NCI-H1105 treated with DMSO at 0.1 percent for 48 hours (cell line): ENCODE measurements at regions not wholly inside any gene's neighbourhood (a gene's known extent, or its start where the extent isn't known, plus 50 kb on each side); places are given as distances from the start of the nearest gene placed in this dataset.

Experiments used
- DNase-seq: peaks from one replicate; lab custom pipeline; 2025; lab: John Stamatoyannopoulos, UW

DNA sequence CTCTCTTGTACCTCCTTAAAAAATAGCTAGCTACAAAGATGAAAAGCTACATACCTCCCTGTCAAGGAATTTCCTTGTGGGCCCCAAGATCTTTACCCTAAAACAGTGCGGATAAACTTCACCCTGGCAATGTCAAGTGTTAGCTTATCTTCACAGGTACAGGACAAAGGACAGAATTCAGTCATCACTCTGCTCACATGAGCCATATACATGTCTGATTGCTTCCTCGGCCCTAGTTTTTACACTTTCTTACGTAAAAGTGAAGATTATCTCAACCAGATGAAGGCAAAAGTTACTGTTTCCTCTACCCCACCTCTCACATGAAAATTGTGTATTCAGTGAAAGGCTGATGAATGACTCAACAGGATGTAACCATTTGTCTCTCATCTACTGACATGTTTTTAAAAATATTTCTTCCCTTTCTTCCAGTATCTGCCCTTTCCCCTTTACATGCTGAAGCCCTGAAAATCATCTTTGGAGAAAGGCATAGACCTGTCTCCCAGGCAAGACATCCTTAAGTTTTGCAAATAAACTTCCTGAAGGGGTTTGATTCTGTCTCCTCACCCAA, 890.1 kb downstream of the GALC start:
- DNase-seq = no peak

DNA sequence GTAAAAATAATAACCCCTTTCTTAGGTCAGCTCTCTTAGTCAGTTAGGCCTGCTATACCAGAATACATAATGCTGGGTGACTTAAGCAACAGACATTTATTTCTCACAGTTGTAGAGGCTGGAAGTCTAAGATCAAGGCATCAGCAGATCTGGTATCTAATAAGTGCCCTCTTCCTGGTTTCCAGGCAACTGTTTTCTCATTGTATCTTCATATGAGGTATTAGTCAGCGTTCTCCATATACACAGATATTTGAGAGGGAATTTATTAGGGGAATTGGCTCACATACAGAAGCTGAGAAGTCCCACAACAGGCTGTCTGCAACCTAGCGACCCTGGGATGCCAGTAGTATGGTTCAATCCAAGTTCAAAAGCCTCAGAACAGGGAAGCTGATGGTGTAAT, 896.0 kb downstream of the GALC start:
- DNase-seq = no peak

GRCh38 chr14:87094913-87095312, 898.1 kb downstream of the GALC start:
- DNase-seq = no peak

DNA sequence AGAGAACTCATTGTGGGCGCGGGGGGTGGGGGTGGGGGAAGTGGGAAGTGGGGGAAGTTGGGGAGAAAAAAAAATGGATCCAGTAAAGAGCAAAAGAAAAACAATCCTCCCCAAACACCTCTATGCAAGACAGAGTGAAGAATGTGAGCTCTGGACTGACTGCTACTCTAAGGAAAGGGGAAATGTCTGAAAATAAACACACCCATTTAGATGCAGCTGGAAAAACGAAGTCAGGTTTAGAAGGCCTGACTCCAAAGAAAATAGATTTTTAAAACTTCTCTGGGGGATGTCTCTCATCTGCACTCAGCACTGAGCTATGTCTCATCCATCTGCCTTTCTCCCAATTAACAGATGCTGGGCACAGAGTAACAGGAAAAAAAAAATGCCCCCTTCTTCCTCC, 904.4 kb downstream of the GALC start:
- DNase-seq = no peak

DNA sequence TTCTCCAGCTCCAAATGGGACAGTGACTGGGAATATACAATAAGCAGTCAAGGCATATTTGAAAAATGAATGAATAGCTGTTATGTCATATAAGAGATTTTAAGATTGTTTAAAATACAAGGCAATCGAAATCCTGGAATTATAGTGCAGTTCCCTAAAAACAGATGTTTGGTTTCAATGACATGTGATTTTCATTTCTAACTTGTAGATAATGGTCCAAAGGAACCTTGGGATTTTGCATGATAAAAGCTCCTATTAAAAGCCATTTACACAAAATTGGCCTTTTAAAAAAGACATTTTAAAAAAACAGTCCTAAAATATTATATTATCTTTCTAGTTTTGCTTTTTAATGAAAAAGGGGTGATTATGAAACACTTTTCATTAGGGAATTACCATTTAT, 905.1 kb downstream of the GALC start:
- DNase-seq = no peak

DNA sequence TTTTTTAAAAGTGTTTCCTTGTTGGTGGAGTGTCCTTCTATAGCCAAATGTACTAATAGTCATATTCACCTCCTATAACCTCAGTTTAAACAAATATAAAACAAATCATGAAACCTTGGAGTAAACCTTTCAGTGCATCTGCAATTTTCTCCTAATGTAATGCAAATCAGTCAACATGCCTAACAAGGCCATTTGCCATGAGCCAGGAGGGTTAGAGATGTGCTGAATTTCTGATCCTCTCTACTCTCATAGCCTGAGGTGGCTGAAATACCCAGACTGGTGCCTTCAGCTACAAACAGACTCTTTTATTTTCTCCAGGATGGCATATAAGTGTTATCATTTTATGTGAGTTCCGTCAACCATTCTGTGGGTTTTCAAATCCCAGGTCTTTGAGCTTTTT, 908.1 kb downstream of the GALC start:
- DNase-seq = no peak

GRCh38 chr14:87082917-87083316, 910.1 kb downstream of the GALC start:
- DNase-seq = no peak

GRCh38 chr14:87081004-87081403, 912.0 kb downstream of the GALC start:
- DNase-seq = no peak

DNA sequence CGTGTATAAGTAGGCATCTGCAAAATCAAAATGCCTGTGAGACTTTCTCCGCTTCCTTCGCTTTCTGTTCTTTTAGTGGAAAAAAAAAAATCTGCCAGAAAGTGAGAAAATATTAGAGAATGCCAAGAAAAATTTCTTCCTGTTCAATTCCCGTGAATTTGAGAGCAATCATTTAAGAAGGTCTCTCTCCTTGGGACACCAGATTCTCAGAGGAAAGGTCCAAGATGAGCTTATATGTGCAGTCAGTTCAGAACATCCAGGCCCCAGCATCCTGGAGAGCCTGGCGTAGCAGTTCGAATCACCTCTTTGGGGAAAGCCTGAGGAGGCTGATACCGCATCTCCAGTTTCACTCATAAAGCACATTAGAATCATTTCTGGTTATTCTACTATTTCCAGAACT, 912.8 kb downstream of the GALC start:
- DNase-seq = no peak

DNA sequence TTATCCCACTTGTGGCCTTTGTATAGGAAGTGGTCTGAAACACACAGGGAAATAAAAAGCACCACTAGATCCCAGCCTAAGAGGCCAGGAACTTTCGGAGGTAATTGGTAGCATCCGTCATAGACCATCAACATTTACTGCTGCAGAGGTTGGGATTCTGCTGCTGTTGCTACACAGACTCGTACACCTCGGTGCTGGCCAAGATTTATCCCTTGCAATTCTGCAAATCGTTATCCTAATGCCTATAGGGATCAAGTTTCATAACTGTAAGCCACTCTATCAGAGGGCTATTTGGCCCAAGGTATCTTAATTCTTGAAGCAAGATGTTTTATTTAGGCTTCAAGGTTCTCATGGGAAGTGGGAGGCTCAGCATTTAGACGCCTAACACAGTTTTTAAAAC, 913.6 kb downstream of the GALC start:
- peak; percentile 98 for DNase-seq

DNA sequence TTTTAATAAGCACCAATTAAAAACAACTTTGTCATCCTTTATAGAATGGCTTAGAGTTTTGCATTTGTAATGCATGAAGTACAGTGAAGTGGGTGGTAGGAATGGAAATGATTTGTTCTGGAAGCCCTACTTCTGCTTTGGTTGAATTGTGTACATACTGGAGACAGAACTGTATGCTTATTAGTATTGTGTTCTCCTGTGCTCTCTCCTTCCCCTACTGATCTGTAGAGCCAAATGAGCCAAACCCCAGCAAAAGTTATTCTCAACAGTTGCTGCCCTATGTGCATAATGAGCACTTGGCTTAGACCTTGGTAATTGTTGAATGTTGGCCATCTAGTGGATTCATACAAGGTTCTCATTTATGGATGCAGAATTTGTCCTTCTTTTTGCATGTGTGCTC, 916.1 kb downstream of the GALC start:
- no peak for DNase-seq

- DNase-seq = no peak
Observed at GRCh38 chr14:87076146-87076545, 916.8 kb downstream of the GALC start.

DNA sequence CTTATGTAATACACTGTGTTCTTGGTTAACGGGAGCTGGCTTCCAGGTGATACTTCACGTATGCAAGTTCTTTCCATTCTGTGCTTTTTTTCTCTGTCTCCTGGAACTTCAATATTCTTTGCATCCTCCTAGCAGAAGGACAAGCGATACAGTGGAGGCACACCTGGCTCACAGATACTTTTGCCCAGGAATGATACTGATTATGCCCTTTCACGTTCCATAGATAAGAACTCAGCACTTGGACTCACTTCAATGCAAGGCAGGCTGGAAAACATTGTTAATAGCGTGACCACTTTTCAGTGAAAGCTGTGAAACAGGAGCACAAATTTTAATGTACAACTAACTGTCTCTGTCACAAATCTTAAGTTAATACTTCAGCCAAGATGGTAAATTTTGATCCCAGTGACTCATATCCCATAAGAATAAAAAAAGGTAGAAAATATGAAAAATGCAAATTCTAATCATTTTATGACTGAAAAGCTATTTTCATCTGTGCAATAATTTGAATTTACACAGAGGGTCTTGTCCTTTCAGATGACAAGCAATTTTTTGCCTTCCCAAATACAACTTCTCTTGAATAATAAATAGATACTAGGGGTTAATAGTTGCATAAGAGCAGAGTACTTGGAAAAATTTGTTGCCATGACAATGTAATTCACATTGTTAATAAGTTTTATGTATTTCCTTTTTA, 919.0 kb downstream of the GALC start:
- no peak for DNase-seq

DNA sequence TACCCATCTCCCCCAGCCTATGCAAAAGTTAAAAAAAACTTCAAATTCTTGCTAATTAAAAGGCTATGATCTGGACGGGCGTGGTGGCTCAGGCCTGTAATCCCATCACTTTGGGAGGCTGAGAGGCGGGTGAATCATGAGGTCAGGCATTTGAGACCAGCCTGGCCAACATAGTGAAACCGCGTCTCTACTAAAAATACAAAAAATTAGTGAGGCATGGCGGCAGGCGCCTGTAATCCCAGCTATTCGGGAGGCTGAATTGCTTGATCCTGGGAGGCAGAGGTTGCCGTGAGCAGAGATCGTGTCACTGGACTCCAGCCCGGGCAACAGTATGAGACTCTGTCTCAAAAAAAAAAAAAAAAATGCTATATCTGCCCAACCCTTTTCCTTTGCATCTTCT, 925.4 kb downstream of the GALC start:
- no peak for DNase-seq

GRCh38 chr14:87067061-87067460, 925.9 kb downstream of the GALC start:
- DNase-seq = no peak

- peak; percentile 30 for DNase-seq
Observed at GRCh38 chr14:87066221-87066817, 926.7 kb downstream of the GALC start.

DNA sequence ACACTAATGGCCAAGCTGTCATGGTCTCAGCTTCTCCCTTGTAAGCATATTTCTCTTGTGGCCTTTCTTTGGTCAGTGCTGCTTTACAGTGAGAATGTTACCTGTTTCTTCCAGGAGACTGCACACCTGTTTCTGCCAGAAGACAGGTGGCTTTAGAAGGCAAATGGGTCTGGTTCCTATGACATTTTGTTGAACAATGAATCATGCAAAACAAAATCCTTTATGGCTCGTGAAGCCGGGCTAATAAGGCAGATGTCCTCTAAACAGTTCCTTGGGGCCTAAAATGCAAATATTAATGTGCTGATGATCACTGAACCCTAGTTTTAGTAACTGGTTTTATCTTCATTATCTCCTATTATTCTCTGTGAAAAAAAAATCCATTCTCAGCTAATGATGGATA, 927.6 kb downstream of the GALC start:
- no peak for DNase-seq

- DNase-seq = no peak
Observed at GRCh38 chr14:87063181-87063580, 929.8 kb downstream of the GALC start.

- DNase-seq = no peak
Observed at GRCh38 chr14:87060405-87060804, 932.6 kb downstream of the GALC start.

GRCh38 chr14:87059060-87059839, 933.7 kb downstream of the GALC start:
- no peak for DNase-seq

DNA sequence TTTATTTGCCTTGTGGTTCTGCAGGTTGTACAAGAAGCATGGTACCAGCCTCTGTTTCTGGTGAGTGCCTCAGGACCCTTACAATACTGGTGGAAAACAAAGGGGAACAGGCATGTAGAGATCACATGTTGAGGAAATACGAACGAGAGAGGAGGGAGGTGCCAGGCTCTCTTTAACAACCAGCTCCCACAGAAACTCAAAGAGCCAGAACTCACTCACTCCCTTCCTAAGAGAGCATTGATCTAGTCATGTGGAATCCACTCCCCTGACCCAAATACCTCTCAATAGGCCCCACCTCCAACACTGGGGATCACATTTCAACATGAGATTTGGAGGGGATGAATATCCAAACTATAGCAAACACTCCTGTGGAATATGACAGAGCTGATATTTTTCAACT, 938.0 kb downstream of the GALC start:
- no peak for DNase-seq

- DNase-seq = no peak
Observed at GRCh38 chr14:87052646-87053225, 940.2 kb downstream of the GALC start.

- no peak for DNase-seq
Observed at GRCh38 chr14:87050421-87050820, 942.6 kb downstream of the GALC start.
